Vagina (tissue), 2 donors: ENCODE measurements at regions not wholly inside any gene's neighbourhood (a gene's known extent, or its start where the extent isn't known, plus 50 kb on each side); places are given as distances from the start of the nearest gene placed in this dataset.

Source experiments
- DNase-seq, 2 donors: peaks; one replicate each; pipeline ENCODE4 v3.0.0-alpha.2; 2017; ENCODE audit errors: extremely low spot score in 2 of 2
- H3K27ac ChIP-seq: fragments of 200-600 bp; sonication (generic); one replicate; pipeline ENCODE4 v1.5.1; 2019
- H3K27me3 ChIP-seq: fragments of 200-600 bp; sonication (generic); one replicate; pipeline ENCODE4 v1.5.1; 2019
- H3K36me3 ChIP-seq, 2 donors: fragments of 200-600 bp; sonication (generic); one replicate each; pipeline ENCODE4 v1.5.1; 2017 to 2019
- H3K4me1 ChIP-seq: fragments of 200-600 bp; sonication (generic); one replicate; pipeline ENCODE4 v1.5.1; 2019
- H3K4me3 ChIP-seq, 2 donors: fragments of 200-600 bp; sonication (generic); 1 replicate in 1 of 2; 2 replicates in 1 of 2; pipeline ENCODE4 v1.5.1; 2016 to 2019
- H3K9me3 ChIP-seq: fragments of 200-600 bp; sonication (generic); one replicate; pipeline ENCODE4 v1.5.1; 2019
- POLR2A ChIP-seq, 2 donors: fragments of 450-650 bp; IDR thresholded peaks; one replicate each; pipeline ENCODE4 v1.6.1; 2017; ENCODE audit warnings: antibody characterized with exemption in 2 of 2, mild to moderate bottlenecking in 2 of 2, moderate library complexity in 2 of 2
- POLR2AphosphoS5 ChIP-seq, 2 donors: sonication (generic); formaldehyde crosslinking; IDR thresholded peaks; one replicate each; pipeline ENCODE4 v1.9.0; 2017; ENCODE audit warnings: antibody characterized with exemption in 2 of 2, mild to moderate bottlenecking in 2 of 2, low read depth in 1 of 2; ENCODE audit not compliant: insufficient read depth in 1 of 2
- intact Hi-C: fragments of 100-400 bp; cut with DNase I; formaldehyde crosslinking; loops from one replicate; pipeline ENCODE4 v1.15.1; 2023
- TF ChIP-seq, protein P1 (sequence below), 3 experiments: fragments of 450-650 bp in 2 of 3; fragments of 200-600 bp in 1 of 3; sonication (generic) in 1 of 3; IDR thresholded peaks; one replicate each; pipeline ENCODE4 v1.5.1; 2017 to 2019; ENCODE audit warnings: antibody characterized with exemption in 3 of 3, mild to moderate bottlenecking in 2 of 3, moderate library complexity in 2 of 3

DNA sequence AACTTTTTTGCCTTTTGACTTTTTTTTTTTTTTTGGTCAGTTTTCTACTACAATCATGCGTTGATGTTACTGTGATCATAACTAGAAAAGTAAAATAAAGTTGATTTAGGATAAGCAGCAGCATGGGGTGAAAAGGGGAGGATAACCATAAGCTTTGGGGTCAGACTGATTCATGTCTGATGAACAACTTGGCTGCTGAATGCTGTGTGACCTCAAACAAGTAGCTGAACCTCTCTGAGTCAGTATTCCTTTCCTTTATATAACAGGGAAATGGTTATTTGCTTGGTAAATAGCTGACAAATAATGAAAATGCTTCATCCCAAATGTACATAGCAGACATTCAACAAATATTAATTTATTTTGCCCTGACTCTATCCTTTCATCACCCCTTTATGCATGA lies 413.0 kb downstream of the VRK1 start:
- no peaks in the 10 kb centered on the region for H3K4me1 ChIP-seq
- TF ChIP-seq, protein P1, sequence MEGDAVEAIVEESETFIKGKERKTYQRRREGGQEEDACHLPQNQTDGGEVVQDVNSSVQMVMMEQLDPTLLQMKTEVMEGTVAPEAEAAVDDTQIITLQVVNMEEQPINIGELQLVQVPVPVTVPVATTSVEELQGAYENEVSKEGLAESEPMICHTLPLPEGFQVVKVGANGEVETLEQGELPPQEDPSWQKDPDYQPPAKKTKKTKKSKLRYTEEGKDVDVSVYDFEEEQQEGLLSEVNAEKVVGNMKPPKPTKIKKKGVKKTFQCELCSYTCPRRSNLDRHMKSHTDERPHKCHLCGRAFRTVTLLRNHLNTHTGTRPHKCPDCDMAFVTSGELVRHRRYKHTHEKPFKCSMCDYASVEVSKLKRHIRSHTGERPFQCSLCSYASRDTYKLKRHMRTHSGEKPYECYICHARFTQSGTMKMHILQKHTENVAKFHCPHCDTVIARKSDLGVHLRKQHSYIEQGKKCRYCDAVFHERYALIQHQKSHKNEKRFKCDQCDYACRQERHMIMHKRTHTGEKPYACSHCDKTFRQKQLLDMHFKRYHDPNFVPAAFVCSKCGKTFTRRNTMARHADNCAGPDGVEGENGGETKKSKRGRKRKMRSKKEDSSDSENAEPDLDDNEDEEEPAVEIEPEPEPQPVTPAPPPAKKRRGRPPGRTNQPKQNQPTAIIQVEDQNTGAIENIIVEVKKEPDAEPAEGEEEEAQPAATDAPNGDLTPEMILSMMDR (IDR thresholded peaks at IDR 0.05): no peak
- TF ChIP-seq POLR2AphosphoS5 (IDR thresholded peaks at IDR 0.05; ENCODE audit: insufficient read depth in 1 of 2, low read depth in 1 of 2) (no peak), POLR2A (IDR thresholded peaks at IDR 0.05) (no peak)
- no peak overlapping the region for H3K4me3 ChIP-seq
- no peaks in the 10 kb centered on the region for H3K27me3 ChIP-seq
- H3K9me3 ChIP-seq: no peaks in the 10 kb centered on the region
- intact Hi-C loops: no loop called here
- H3K27ac ChIP-seq: no peak overlapping the region
- no peaks in the 10 kb centered on the region for H3K36me3 ChIP-seq
- no peak for DNase-seq

- Histone ChIP-seq H3K36me3 (no peaks in the 10 kb centered on the region), H3K9me3 (no peaks in the 10 kb centered on the region), H3K4me3 (no peak overlapping the region), H3K4me1 (no peaks in the 10 kb centered on the region), H3K27me3 (no peaks in the 10 kb centered on the region), H3K27ac (no peak overlapping the region)
- intact Hi-C loops: no loop called here
- TF ChIP-seq POLR2AphosphoS5 (IDR thresholded peaks at IDR 0.05; ENCODE audit: insufficient read depth in 1 of 2, low read depth in 1 of 2) (no peak), POLR2A (IDR thresholded peaks at IDR 0.05) (no peak)
- TF ChIP-seq, protein P1 (IDR thresholded peaks at IDR 0.05): no peak
- DNase-seq: no peak
Measured at GRCh38 chr14:97212399-97212798, 415.2 kb downstream of the VRK1 start.

GRCh38 chr14:97213720-97214119 lies 416.5 kb downstream of the VRK1 start:
- intact Hi-C loops: no loop called here

DNA sequence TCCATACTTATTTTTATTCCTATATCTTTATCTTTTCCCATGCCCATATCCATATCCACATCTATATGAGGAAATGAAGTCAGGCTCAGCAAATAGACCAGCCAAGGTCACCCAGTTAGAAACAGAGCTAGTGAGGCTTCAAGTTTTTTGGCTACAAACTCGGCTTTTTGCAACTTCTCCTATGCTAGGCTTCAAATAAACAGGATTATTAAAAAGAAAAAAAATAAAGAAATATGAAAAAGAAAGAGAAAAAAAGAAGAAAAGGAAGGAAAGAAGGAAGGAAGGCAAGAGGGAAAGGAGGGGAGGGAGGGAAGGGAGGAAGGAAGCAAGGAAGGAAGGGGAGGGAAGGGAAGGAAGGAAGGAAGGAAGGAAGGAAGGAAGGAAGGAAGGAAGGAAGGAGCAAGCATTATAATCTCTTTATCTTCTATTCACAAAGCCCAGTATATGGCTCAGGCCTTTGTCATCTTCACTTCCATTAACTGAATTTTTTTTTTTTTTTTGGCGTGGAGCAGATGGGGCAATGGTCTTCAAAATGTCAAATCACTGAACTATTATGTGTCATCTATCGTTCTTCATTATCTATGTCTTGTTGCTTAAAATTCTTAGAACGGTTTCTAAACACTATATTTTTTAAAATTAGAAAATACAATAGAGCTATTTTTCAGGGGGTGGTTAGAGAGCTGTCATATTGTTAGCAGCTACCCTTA lies 418.2 kb downstream of the VRK1 start:
- Histone ChIP-seq H3K36me3 (no peaks in the 10 kb centered on the region), H3K4me3 (no peak overlapping the region), H3K27ac (no peak overlapping the region), H3K4me1 (peaks cover 14% of the 10 kb centered on the region), H3K27me3 (no peaks in the 10 kb centered on the region), H3K9me3 (no peaks in the 10 kb centered on the region)
- DNase-seq: no peak
- intact Hi-C loops: no loop called here
- TF ChIP-seq POLR2AphosphoS5 (IDR thresholded peaks at IDR 0.05; ENCODE audit: insufficient read depth in 1 of 2, low read depth in 1 of 2) (no peak), POLR2A (IDR thresholded peaks at IDR 0.05) (no peak)
- TF ChIP-seq, protein P1 (IDR thresholded peaks at IDR 0.05): no peak

More at GRCh38 chr14:97213720-97214119, 416.5 kb downstream of the VRK1 start:
- Histone ChIP-seq H3K9me3 (no peaks in the 10 kb centered on the region), H3K27ac (no peak overlapping the region), H3K27me3 (no peaks in the 10 kb centered on the region), H3K4me3 (no peak overlapping the region), H3K4me1 (peaks cover 5% of the 10 kb centered on the region), H3K36me3 (no peaks in the 10 kb centered on the region)
- no peak for DNase-seq
- TF ChIP-seq POLR2A (IDR thresholded peaks at IDR 0.05): no peak
- no peak for TF ChIP-seq POLR2AphosphoS5 (IDR thresholded peaks at IDR 0.05; ENCODE audit: insufficient read depth in 1 of 2, low read depth in 1 of 2)
- TF ChIP-seq, protein P1 (IDR thresholded peaks at IDR 0.05): no peak

DNA sequence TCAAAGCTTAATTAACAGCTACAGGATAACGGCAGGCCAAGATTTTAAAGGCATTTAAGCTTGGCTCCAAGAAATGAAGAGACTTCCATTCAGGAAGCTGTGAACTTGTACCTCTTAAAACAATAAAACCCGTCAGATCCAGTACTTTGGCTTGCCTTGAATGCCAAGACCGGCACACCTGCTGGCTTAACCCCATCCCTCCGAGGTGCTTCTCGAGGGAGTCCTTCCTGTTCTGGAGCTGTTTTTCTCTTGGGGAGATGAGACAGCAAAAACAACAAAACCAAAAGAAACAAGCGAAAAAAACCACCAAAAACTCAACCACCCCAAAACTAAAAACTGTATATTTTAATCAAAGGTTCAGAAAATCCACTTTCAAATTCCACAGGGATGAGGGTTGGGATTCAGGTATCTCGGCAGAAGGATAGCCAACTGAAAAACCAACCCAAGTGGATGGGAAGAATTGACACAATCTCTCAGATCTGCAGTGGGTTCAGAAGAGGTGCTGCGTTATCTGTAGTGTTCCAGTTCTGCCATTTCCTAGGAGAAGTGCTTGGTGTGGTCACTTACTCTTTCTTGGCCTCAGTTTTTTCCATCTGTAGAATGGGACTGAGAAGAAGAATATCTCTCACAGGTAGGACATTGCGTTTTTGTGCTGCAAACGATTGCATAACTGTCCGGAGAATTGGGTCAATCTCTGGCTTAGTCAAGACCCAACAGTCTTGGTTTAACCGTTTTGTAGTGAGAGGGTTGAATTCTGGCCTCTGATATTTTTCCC lies 420.1 kb downstream of the VRK1 start:
- TF ChIP-seq, protein P1 (IDR thresholded peaks at IDR 0.05): no peak
- TF ChIP-seq POLR2AphosphoS5 (IDR thresholded peaks at IDR 0.05; ENCODE audit: insufficient read depth in 1 of 2, low read depth in 1 of 2) (no peak), POLR2A (IDR thresholded peaks at IDR 0.05) (no peak)
- H3K27ac ChIP-seq: no peak overlapping the region
- intact Hi-C loops: no loop called here
- no peaks in the 10 kb centered on the region for H3K27me3 ChIP-seq
- H3K4me1 ChIP-seq: peaks cover 14% of the 10 kb centered on the region
- H3K9me3 ChIP-seq: no peaks in the 10 kb centered on the region
- H3K36me3 ChIP-seq: no peaks in the 10 kb centered on the region
- no peak for DNase-seq
- H3K4me3 ChIP-seq: no peak overlapping the region
